GM18870 (cell line): ENCODE measurements at regions not wholly inside any gene's neighbourhood (a gene's known extent, or its start where the extent isn't known, plus 50 kb on each side); places are given as distances from the start of the nearest gene placed in this dataset.

Source experiments
- ATAC-seq: cut with Tn5 transposase; IDR thresholded peaks from one replicate; pipeline ENCODE4 v1.9.1; 2021; ENCODE audit warnings: moderate library complexity; ENCODE audit not compliant: unreplicated experiment

DNA sequence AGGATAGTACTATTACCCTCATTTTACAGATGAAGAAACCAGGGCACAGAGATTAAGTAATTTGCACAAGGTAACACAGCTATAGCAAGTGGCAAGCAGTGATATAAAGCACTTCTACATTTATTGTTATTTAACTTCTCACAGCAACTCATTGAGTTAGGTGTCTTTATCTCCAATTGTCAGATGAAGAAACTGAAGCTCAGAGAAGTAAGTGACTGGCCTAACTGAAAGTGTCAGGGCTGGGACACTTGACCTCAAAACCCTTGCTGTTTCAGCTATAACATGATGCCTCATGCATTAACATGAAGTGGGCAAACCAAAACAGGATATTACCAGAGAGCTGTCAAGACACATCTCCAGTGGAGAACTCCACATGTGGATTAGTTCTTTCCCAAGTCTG is 65.8 kb upstream of the LEKR1 start:
- peak; percentile 84 for ATAC-seq

DNA sequence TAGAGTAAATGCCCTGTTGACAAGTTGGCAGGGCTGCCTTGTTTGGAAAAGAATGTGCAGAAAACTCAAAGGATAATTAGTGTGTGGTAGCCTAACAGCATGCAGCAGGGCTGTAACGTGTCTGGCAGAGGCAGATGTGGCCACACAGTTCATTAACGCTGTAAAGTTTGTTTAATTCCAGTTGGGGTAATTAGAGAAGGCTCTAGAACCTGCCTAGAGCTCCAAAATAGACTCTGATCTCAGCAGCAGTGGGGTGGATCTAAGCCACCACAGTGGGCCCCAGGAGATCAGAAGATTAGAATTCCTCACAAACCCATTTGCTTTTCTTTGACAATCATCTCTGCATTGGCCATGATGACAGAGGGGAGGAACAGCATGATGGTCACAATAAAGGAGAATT is 65.1 kb upstream of the LEKR1 start:
- ATAC-seq: no peak

DNA sequence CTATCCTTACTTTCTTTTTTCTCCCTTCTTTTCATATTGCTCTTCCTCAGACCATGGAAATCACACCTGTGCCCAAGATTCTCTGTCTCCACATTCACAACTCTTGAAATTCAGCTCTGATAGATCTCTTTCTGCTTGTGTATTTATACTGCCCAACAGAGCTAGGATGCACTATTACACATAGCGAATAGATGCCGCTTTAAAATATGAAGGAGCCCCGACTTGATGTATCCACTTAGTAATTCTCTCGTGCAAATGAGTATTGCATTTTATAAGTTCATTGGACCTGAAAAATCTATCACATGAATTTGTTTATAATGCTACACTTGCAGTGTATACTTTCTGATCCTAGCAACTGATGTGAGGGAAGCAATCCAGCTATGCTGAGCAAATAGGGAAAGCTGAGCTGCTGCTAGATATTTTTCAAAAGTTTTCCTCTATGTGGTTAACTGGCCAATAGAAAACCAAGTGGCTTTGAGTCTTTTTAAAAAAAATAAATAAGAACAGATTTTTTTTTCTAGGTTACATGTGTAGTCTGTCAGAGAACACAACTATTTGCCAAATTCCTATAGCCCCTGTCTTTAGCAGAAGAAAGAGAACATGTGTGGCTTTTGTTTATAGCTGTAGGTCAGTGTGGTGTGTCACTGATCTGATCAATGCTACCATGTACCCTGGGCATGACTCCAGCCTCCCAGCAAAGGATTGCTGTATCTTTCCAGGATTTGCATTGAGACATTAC is 64.3 kb upstream of the LEKR1 start:
- ATAC-seq: no peak

GRCh38 chr3:156762631-156763185 is 63.4 kb upstream of the LEKR1 start:
- no peak for ATAC-seq

DNA sequence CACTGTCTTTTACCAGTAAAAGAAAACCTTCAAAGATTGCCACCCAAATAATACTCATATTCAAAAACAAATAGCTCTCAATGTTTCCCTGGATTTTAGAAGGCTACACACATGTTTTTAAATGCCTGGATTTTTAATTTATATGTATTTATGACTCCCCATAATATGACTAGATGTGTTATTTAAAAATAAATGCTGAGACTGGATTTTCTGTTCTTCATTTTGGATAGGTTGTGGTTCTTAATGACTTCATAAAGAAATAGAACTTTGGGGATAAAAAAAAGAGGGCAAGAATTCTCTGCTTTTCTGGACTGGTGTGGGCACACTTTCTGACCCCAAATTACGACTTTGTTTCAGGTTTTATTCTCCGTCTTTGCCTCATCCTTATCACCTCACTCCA is 62.8 kb upstream of the LEKR1 start:
- no peak for ATAC-seq

GRCh38 chr3:156763931-156764720 is 62.0 kb upstream of the LEKR1 start:
- no peak for ATAC-seq

GRCh38 chr3:156764751-156765150 is 61.4 kb upstream of the LEKR1 start:
- ATAC-seq: no peak

- no peak for ATAC-seq
These were observed 57.8 kb upstream of the LEKR1 start for GRCh38 chr3:156768390-156768789.

DNA sequence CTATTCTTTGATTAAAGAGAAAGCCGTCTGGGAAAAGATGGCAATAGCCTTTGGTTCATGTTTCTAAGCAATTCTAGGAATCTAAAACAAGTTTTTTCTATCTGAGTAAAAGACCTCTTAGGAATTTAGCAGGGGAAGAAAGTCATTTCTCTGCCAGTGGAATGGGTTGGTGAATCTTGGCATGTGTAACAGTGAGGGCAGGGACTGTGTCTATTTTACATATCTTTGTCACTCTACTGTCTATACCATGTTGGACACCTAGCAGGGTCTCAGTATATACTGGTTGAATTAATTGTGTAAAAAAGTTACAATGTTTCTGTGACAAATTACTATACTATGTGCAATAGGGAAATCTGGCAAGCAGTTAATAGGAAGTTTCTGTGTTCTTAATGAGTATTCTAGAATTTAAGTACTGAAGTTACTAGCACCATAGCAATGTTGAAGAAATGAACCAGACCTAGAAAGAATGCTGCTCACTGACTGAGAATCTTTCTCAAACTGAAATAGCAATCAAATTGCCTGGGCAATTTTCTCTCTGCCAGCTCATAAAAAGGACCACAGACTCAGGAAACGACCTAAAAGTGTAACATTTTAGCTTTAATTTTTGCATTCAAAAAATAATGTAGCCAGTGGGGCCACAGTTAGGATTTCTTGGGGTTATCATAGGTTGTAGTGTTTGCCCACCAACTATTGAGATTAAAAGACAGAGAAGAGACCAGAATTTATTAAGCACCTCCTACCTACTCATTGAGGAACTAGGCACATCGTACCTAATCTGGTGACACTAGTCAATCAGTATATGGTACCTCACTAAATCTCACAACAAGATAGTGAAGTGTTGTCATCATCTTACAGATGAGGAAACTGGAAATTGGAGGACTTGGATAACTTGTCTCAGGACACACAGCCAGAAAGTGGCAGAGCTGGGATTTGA is 56.2 kb upstream of the LEKR1 start:
- no peak for ATAC-seq

GRCh38 chr3:156770699-156771414 is 55.3 kb upstream of the LEKR1 start:
- ATAC-seq: no peak

DNA sequence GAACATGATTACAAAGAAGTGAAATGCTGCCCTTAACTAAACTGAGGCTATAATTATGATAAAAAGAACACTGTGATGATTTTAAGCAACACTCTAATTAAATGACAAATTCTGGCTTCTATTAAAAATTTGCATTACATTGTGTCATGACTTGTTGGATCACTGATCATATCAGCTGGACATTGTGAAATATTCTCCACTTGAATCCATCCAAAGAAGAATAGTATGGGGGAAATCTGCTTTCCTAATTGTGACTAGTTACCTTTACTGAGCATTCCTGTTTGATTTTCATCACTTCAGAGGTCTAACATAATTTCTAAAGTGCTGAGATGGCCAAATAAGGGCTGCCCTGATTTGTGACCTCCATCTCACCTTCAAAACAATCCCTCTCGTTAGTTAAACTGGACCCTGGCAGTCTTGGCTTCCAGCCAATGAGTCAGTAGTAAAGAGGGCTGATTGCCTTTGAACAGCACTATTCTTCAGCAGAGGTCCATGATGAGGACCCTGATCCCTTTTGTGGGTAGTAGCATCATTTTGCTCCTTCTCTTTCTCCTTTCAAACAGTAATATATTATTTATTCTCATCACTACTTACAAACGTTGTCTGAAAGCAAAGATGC is 53.5 kb upstream of the LEKR1 start:
- no peak for ATAC-seq

DNA sequence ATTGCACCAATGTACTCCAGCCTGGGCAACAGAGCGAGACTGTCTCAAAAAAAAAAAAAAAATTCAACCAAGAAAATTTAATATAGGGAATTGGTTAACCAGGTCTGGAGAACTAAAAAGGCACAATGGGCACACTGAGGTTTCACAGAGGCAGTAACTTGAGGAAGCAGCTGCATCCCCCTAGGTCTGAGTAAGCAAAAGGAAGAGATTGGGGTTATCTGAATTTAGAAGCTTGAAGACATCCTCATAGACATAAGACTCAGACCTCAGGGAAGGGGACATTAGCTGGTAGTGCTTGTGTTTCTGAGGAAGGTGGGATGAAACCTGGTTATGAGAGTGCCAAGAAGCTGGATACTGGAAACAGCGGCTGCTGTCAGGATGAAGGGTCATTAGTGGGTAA is 50.1 kb upstream of the LEKR1 start:
- ATAC-seq: no peak
